Tibial nerve (tissue), 4 donors: ENCODE measurements at regions not wholly inside any gene's neighbourhood (a gene's known extent, or its start where the extent isn't known, plus 50 kb on each side); places are given as distances from the start of the nearest gene placed in this dataset.

ENCODE experiments used
- DNase-seq, 2 donors: peaks; one replicate each; pipeline ENCODE4 v3.0.0-alpha.2; 2019; ENCODE audit warnings: low spot score in 2 of 2
- H3K27ac ChIP-seq, 4 donors: fragments of 200-600 bp; sonication (generic) in 3 of 4; one replicate each; pipeline ENCODE4 v1.5.1; 2017 to 2019; ENCODE audit warnings: mild to moderate bottlenecking in 1 of 4
- H3K27me3 ChIP-seq, 2 donors: fragments of 200-600 bp; sonication (generic) in 1 of 2; one replicate each; pipeline versions ENCODE4 v1.5.1 to v1.6.0; 2017 to 2019
- H3K36me3 ChIP-seq, 3 donors: fragments of 200-600 bp; sonication (generic); one replicate each; pipeline ENCODE4 v1.5.1; 2018 to 2019
- H3K4me1 ChIP-seq, 4 donors: fragments of 200-600 bp; sonication (generic) in 3 of 4; one replicate each; pipeline ENCODE4 v1.5.1; 2017 to 2019
- H3K4me3 ChIP-seq, 4 donors: fragments of 200-600 bp; sonication (generic) in 3 of 4; one replicate each; pipeline ENCODE4 v1.5.1; 2017 to 2019; ENCODE audit warnings: mild to moderate bottlenecking in 1 of 4, moderate library complexity in 1 of 4
- H3K9me3 ChIP-seq, 4 donors: fragments of 200-600 bp; sonication (generic) in 3 of 4; one replicate each; pipeline ENCODE4 v1.5.1; 2017 to 2019
- EP300 ChIP-seq, 2 donors: sonication (generic); formaldehyde crosslinking; IDR thresholded peaks; one replicate each; pipeline ENCODE4 v1.6.1; 2017; ENCODE audit warnings: antibody characterized with exemption in 2 of 2, mild to moderate bottlenecking in 1 of 2
- POLR2A ChIP-seq, 2 donors: fragments of 450-650 bp; IDR thresholded peaks; one replicate each; pipeline ENCODE4 v1.6.1; 2017; ENCODE audit warnings: antibody characterized with exemption in 2 of 2, mild to moderate bottlenecking in 2 of 2, moderate library complexity in 2 of 2
- WGBS, 2 donors: methylation state at CpG; one replicate each; pipeline ENCODE4 v1.1.5; 2018; 5-methylcytosine and 5-hydroxymethylcytosine counted together
- TF ChIP-seq, protein P1 (sequence below), 5 experiments: fragments of 200-600 bp in 3 of 5; fragments of 450-650 bp in 2 of 5; sonication (generic) in 3 of 5; IDR thresholded peaks; one replicate each; pipeline ENCODE4 v1.5.1; 2016 to 2019; ENCODE audit warnings: antibody characterized with exemption in 5 of 5, mild to moderate bottlenecking in 3 of 5, moderate library complexity in 2 of 5

DNA sequence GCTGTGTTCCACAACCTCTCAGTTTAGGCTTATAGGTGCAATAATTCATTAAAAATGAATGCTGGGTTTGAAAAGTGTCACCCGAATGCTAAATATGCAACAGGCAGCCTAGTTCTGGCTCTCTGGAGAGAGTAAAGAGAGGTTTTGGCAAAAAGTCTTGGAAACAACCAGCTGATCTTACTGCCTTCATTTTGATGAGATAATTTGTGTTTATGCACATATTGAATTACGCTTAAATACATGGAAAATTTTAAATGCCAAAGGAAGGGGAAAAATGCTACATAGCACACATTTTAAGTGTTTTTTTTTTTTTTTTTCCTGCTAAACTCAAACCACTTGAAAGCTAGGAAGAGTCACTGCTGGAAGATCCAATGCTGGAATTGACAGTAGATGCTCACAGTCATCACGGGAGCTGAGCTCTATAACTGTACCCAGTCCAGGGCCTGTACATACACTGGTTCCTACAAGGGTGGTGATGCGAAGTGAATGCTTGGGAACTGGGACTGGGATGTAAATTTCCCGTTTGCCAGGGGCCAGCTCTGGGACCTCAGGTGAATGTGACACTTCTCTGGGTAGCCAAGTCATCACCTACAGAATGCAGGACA lies 151.5 kb downstream of the PFKFB3 start:
- Histone ChIP-seq H3K9me3 (peaks cover 0 to 21% (median 8%) of the 10 kb centered on the region in 4 donors), H3K4me3 (no peak overlapping the region), H3K27ac (no peak overlapping the region), H3K27me3 (no peaks in the 10 kb centered on the region), H3K36me3 (no peaks in the 10 kb centered on the region), H3K4me1 (no peaks in the 10 kb centered on the region)
- TF ChIP-seq, protein P1, sequence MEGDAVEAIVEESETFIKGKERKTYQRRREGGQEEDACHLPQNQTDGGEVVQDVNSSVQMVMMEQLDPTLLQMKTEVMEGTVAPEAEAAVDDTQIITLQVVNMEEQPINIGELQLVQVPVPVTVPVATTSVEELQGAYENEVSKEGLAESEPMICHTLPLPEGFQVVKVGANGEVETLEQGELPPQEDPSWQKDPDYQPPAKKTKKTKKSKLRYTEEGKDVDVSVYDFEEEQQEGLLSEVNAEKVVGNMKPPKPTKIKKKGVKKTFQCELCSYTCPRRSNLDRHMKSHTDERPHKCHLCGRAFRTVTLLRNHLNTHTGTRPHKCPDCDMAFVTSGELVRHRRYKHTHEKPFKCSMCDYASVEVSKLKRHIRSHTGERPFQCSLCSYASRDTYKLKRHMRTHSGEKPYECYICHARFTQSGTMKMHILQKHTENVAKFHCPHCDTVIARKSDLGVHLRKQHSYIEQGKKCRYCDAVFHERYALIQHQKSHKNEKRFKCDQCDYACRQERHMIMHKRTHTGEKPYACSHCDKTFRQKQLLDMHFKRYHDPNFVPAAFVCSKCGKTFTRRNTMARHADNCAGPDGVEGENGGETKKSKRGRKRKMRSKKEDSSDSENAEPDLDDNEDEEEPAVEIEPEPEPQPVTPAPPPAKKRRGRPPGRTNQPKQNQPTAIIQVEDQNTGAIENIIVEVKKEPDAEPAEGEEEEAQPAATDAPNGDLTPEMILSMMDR (IDR thresholded peaks at IDR 0.05) = no peak
- TF ChIP-seq EP300 (IDR thresholded peaks at IDR 0.05) = no peak
- WGBS, 2 donors = 76 to 79% methylated on average over 5 of the region's 5 CpGs
- no peak for DNase-seq

- Histone ChIP-seq H3K4me3 (no peak overlapping the region), H3K4me1 (no peaks in the 10 kb centered on the region), H3K27me3 (no peaks in the 10 kb centered on the region), H3K27ac (no peak overlapping the region), H3K36me3 (no peaks in the 10 kb centered on the region), H3K9me3 (peaks cover 0 to 32% (median 8%) of the 10 kb centered on the region in 4 donors)
- no peak for DNase-seq
- no peak for TF ChIP-seq EP300 (IDR thresholded peaks at IDR 0.05)
- TF ChIP-seq, protein P1 (IDR thresholded peaks at IDR 0.05) = no peak
- no peak for TF ChIP-seq POLR2A (IDR thresholded peaks at IDR 0.05)
- WGBS, 2 donors = 88 to 92% methylated on average over 1 of the region's 1 CpG
These were observed 153.6 kb downstream of the PFKFB3 start for GRCh38 chr10:6356280-6356793.

DNA sequence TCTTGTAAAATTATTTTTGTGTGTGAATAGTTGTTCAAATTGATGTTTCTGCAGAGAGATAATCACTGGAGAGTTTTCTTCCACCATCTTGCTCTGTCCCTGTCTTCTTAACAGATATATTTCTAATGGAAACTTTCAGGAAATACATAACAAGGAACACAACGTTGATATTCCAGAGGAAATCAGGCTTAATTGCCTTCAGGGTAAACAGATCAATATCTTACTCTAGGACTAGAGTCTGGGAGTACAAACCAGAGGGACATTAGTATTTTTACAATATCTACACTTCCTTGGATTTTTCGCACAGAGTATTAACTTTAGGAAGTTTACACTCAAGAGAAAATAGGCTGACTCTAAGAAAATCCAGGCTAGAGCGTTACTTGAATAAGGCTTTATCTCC lies 159.1 kb downstream of the PFKFB3 start:
- Histone ChIP-seq H3K4me3 (no peak overlapping the region), H3K27ac (no peak overlapping the region), H3K4me1 (no peaks in the 10 kb centered on the region), H3K36me3 (no peaks in the 10 kb centered on the region), H3K27me3 (no peaks in the 10 kb centered on the region), H3K9me3 (peaks cover 0 to 20% (median 1%) of the 10 kb centered on the region in 4 donors)
- 78 to 83% methylated on average over 3 of the region's 3 CpGs for WGBS, 2 donors
- no peak for DNase-seq
- TF ChIP-seq EP300 (IDR thresholded peaks at IDR 0.05) (no peak), POLR2A (IDR thresholded peaks at IDR 0.05) (no peak)
- TF ChIP-seq, protein P1 (IDR thresholded peaks at IDR 0.05) = no peak

DNA sequence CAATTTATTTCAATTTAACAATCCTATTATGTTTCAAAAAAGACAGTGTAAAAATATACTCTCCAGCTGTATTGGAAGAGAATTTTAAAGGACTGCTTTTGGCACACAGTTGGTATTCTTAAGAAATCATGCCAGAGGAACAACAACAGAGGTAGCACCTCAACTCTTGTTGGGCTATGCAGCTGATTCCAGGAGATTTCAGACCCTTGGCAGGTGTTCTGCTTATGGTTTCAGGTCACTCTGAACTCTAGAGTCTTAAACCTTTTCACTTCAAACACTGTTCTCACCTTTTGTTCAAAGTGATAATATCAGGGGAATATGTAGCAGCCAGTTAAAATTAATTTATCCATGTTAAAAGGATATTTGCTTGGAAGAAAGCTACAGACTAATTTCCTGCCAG lies 160.1 kb downstream of the PFKFB3 start:
- DNase-seq = no peak
- TF ChIP-seq POLR2A (IDR thresholded peaks at IDR 0.05) = no peak
- no peak for TF ChIP-seq EP300 (IDR thresholded peaks at IDR 0.05)
- TF ChIP-seq, protein P1 (IDR thresholded peaks at IDR 0.05) = no peak
- H3K27me3 ChIP-seq = no peaks in the 10 kb centered on the region
- H3K9me3 ChIP-seq = peaks cover 0 to 18% (median under 1%) of the 10 kb centered on the region in 4 donors
- no peak overlapping the region for H3K4me3 ChIP-seq
- no peaks in the 10 kb centered on the region for H3K4me1 ChIP-seq
- no peak overlapping the region for H3K27ac ChIP-seq
- no peaks in the 10 kb centered on the region for H3K36me3 ChIP-seq

DNA sequence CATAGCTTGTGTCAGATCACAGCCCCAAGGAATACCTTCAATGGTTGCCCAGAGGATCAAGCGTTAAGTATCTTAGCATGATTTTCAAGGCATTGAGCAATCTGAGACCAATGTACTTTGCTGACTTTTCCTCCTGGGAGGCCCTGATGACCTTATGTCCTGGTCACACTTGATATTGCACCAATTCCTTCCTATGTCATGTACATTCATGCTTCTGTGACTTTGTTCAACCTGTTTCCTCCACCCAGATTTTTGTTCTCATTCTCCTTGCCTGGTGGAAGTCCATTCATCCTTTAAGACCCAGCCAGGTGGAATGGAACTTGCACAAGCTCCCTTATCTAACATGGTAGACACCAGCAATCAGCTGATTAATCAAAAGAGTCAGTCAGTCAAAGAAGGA lies 160.8 kb downstream of the PFKFB3 start:
- H3K4me3 ChIP-seq = no peak overlapping the region
- H3K27me3 ChIP-seq = no peaks in the 10 kb centered on the region
- H3K4me1 ChIP-seq = no peaks in the 10 kb centered on the region
- TF ChIP-seq POLR2A (IDR thresholded peaks at IDR 0.05) (no peak), EP300 (IDR thresholded peaks at IDR 0.05) (peak in 1 of 2 donors; percentile 23)
- H3K36me3 ChIP-seq = no peaks in the 10 kb centered on the region
- DNase-seq = no peak
- 46 to 56% methylated on average over 1 of the region's 1 CpG for WGBS, 2 donors
- H3K27ac ChIP-seq = no peak overlapping the region
- peaks cover 0 to 16% (median 0%) of the 10 kb centered on the region in 4 donors for H3K9me3 ChIP-seq
